GM15510 (cell line): ENCODE measurements at regions not wholly inside any gene's neighbourhood (a gene's known extent, or its start where the extent isn't known, plus 50 kb on each side); places are given as distances from the start of the nearest gene placed in this dataset.

Experiments
- POLR2A ChIP-seq: IDR thresholded peaks from 3 replicates; pipeline ENCODE4 v1.6.1; 2011; ENCODE audit warnings: borderline replicate concordance; ENCODE audit not compliant: insufficient read length; ENCODE audit errors: extremely low read depth

DNA sequence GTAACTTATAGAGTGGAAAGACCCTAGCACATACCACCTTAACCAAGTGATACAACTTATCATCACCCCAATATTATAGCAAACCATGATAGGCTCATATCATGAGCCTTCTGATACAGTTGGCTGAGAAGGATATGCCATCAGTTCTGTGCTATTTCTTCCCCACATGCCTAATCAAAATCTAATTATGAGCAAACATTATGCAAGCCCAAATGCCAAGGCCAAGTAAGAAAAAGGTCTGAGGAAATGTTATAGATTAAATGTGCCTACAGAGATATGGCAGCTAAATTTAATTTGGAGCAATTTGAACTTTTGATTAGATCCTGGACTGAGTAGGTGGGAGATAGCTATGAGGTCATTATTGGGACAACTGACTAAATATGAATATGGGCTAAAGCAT, 225.9 kb upstream of the PMFBP1 start:
- no peak for TF ChIP-seq POLR2A

GRCh38 chr16:72394526-72394925, 222.6 kb upstream of the PMFBP1 start:
- no peak for TF ChIP-seq POLR2A

- TF ChIP-seq POLR2A: no peak
Measured at GRCh38 chr16:72389791-72390190, 217.8 kb upstream of the PMFBP1 start.

GRCh38 chr16:72388007-72388406, 216.1 kb upstream of the PMFBP1 start:
- no peak for TF ChIP-seq POLR2A

DNA sequence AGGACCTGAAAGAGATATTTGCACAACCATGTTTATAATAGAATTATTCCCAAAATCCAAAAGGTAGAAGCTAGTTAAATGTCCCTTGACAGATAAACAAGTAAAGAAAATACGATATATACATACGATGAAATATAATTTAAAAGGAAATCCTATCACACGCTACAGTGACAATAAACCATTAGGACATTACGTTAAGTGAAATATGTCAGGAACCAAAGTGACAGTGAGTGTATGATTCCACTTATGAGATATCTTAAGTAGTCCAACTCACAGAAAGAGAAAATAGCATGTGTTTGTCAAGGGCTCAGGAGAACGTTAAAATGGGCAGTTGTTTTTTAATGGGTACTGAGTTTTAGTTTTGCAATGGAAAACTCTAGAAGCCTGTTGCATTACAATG, 212.7 kb upstream of the PMFBP1 start:
- TF ChIP-seq POLR2A: no peak

DNA sequence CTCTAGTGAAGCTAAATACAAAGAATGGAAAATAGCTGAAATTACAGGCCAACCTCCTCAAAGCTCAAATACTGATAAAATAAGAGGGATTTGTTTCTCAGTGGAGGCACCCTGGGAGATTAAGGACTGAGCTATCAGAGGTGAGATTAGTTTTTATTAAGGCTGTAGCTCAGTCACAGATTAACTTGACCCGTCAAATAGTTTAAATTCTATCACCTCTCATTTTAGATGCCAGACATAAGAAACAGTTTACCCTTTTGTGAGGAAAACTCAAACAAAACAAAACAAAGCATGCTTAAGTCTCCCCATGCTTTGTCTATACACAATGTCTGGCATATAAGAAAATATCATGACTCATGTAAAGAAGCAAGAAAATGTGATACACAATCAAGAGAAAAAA, 208.3 kb upstream of the PMFBP1 start:
- TF ChIP-seq POLR2A: no peak

- TF ChIP-seq POLR2A: no peak
Measured at GRCh38 chr16:72373201-72373600, 201.2 kb upstream of the PMFBP1 start.

DNA sequence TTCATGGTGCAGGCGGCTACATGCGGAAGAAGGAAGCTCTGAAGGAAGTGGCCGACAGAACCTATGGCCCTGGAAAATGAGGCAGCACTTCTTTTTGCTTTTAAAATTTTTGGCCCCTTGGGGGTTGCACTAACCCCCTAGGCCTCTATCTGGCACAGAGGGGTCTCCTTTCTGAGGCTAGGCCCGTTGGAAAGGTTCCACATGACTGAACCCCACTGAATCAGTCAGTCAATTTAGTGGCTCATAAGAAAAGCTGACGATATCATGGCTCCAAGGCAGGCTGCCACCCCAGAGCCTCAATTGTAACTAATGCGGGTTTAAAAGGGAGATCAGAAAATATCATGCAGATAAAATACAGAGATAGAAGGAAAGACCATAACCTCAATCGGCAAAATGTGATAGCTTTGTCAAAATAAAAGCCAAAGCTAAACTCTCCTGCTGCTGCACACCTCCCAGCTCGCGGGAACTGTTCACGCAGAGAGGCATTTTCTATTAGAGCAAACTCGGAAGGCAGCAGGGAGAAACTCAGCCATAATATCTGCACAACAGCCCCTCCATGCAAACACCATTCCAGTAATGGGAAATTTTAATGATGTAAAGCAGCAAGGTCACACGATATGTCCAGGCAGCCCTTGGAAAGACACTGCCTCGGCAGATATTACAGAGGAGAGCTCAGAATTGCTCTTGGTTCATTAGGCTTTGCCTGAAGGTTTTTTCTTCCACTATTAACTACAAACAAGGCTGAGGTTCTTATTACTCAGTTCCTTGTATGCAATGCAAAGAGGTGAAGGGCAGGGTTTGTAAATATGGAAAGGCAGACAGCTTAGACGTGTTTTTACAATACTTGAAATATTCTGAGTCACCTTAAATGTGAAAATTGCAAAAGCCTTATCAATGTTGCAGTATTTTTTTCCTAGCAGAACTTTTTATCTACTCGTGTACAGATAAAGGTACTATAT, 200.4 kb upstream of the PMFBP1 start:
- no peak for TF ChIP-seq POLR2A

- TF ChIP-seq POLR2A: no peak
Measured at GRCh38 chr16:72371307-72372086, 199.5 kb upstream of the PMFBP1 start.

GRCh38 chr16:72369274-72369673, 197.3 kb upstream of the PMFBP1 start:
- TF ChIP-seq POLR2A: no peak

- no peak for TF ChIP-seq POLR2A
Measured at GRCh38 chr16:72367851-72368250, 195.9 kb upstream of the PMFBP1 start.

- no peak for TF ChIP-seq POLR2A
Measured at GRCh38 chr16:72362973-72363372, 191.0 kb upstream of the PMFBP1 start.

- no peak for TF ChIP-seq POLR2A
Measured at GRCh38 chr16:72362476-72362875, 190.5 kb upstream of the PMFBP1 start.

- no peak for TF ChIP-seq POLR2A
Measured at GRCh38 chr16:72357910-72358309, 186.0 kb upstream of the PMFBP1 start.

DNA sequence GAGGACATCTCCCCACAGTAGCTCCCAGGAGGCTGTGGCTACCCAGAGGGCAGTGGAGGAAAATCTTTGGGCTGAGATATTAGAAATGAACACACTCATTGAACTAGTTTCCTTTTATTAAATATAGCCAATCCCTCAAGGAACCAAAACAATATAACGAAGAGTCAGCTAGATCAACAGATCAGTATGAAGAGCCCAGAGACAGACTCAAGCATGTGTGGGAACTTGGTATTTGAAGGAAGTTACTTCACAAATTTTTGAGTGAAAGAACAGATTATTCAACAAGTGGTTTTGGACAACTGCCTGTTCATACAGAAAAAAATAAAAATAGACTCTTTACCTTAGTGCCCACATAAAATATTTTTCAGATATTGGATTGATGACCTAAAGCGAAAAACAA, 183.6 kb upstream of the PMFBP1 start:
- TF ChIP-seq POLR2A: no peak

GRCh38 chr16:72349719-72350118, 177.8 kb upstream of the PMFBP1 start:
- no peak for TF ChIP-seq POLR2A

DNA sequence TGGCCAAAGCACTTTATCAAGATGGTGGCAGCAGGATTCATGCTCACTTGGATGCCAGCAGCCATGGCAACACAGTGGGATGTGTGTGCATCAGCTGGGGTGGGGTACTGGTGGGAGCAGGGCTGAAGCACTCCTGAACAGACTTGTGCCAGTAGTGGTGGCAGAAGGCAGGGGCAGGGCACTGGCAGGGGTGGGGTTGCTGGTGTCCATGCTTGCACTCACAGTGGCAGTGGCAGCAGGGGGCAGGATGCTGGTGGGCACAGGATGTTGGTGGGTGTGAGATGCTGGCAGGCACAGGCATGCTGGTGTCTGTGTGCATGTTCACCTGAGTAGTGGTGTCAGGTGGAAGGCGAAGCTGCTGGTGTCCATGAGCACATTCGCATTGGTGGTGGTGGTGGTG, 161.0 kb upstream of the PMFBP1 start:
- no peak for TF ChIP-seq POLR2A

DNA sequence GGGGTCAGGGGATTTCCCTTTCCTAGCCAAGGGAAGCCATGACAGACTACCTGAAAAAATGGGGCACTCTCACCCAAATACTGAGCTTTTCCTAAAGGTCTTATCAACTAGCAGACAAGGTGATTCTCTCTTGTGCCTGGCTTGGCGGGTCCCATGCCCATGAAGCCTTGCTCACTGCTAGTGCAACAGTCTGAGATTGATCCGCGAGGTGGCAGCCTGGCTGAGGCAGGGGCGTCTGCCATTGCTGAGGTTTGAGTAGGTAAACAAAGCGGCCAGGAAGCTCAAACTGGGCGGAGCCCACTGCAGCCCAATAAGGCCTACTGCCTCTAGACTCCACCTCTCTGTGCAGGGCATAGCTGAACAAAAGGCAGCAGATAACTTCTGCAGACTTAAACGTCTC, 152.6 kb upstream of the PMFBP1 start:
- no peak for TF ChIP-seq POLR2A
